IPS-15b (cell line): ENCODE measurements at regions not wholly inside any gene's neighbourhood (a gene's known extent, or its start where the extent isn't known, plus 50 kb on each side); places are given as distances from the start of the nearest gene placed in this dataset.
"Not testable (repeated sequence)": the region's sequence is repeated elsewhere in the genome, so short reads cannot be mapped to it uniquely, and the experiment has no call there.

Experiments used
- H3K27me3 ChIP-seq: one replicate; pipeline ENCODE4 v1.6.1; 2013; ENCODE audit warnings: low read length; ENCODE audit not compliant: control insufficient read depth, insufficient read depth
- H3K36me3 ChIP-seq: one replicate; pipeline ENCODE4 v1.6.1; 2013; ENCODE audit warnings: low read length; ENCODE audit not compliant: control insufficient read depth, insufficient read depth
- H3K4me1 ChIP-seq: one replicate; pipeline ENCODE4 v1.6.1; 2013; ENCODE audit warnings: mild to moderate bottlenecking, low read length; ENCODE audit not compliant: control insufficient read depth, insufficient read depth
- H3K4me3 ChIP-seq: one replicate; pipeline ENCODE4 v1.5.1; 2013; ENCODE audit warnings: low read depth, low read length
- H3K9ac ChIP-seq: one replicate; pipeline ENCODE4 v1.6.1; 2013; ENCODE audit warnings: low read depth, mild to moderate bottlenecking, low read length
- H3K9me3 ChIP-seq: one replicate; pipeline ENCODE4 v1.6.1; 2013; ENCODE audit warnings: mild to moderate bottlenecking, low read length; ENCODE audit not compliant: control insufficient read depth, insufficient read depth

DNA sequence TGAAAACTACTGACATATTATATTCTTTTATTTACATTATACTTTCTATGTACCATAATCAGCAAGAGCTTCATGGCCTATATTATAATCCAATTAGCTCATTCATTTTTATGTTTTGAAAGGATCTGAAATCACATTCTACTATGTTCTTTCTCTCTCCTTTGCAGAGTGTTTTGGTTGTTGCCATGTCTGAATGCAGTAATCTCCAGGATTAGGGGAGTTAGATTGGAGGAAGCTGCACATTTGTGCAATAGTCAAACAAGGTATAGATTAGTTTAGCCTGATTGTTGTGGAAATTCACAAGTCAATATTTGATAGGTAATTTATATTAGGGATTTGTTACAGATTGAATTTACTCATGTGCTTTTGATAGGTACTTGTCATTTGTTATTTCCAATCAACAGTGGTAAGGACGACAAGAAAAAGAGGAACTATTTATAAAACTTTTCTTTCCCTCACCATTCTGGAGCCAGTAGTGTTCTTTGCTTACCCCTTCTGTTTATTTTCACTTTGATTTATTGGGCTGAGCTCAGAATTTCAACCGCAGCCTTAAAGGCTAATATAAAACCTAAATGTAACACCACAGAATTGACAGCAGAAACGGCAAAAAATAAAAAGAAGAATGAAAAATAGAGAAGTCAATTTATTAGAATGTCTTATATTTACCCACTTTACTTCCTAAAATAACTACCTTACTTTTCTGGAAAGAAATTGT, 597.0 kb downstream of the CHSY3 start:
- Histone ChIP-seq H3K9me3 (no peaks in the 10 kb centered on the region), H3K27me3 (no peaks in the 10 kb centered on the region), H3K4me1 (peaks cover 6% of the 10 kb centered on the region), H3K36me3 (no peaks in the 10 kb centered on the region), H3K9ac (no peak overlapping the region), H3K4me3 (no peak overlapping the region)

DNA sequence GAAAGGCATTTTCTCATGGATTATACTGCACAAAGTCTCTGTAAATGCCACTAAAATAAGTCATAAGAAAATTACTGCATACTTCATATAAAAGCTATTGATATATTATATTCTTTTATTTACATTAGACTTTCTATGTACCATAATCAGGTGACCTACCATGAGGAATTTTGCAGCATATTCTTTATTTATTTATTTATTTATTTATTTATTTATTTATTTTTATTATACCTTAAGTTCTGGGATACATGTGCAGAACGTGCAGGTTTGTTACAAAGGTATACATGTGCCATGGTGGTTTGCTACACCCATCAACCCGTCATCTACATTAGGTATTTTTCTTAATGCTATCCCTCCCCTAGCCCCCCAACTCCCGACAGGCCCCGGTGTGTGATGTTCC, 596.2 kb downstream of the CHSY3 start:
- H3K4me3 ChIP-seq, H3K27me3 ChIP-seq, H3K36me3 ChIP-seq, H3K4me1 ChIP-seq, H3K9ac ChIP-seq, H3K9me3 ChIP-seq: not testable (repeated sequence)

DNA sequence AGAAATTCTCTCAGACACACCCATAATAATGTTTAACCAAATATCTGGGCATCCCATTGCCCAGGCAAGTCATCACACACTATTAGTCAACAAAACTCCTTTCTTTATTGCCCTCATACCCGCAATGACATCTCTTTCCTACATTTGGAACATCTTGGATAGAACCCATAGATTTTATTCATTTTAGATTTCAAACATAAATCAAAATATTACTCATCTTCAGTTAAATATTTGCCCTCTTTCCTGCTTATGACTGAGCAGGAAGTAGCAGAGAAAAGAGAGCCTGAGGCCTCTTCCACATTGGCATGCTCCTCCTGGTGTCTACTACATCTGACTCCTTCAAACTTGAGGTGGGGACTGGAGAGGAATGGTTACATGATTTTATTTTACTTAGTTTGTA, 592.0 kb downstream of the CHSY3 start:
- H3K36me3 ChIP-seq: no peaks in the 10 kb centered on the region
- no peak overlapping the region for H3K4me3 ChIP-seq
- H3K9me3 ChIP-seq: no peaks in the 10 kb centered on the region
- H3K4me1 ChIP-seq: no peaks in the 10 kb centered on the region
- no peaks in the 10 kb centered on the region for H3K27me3 ChIP-seq
- H3K9ac ChIP-seq: no peak overlapping the region

DNA sequence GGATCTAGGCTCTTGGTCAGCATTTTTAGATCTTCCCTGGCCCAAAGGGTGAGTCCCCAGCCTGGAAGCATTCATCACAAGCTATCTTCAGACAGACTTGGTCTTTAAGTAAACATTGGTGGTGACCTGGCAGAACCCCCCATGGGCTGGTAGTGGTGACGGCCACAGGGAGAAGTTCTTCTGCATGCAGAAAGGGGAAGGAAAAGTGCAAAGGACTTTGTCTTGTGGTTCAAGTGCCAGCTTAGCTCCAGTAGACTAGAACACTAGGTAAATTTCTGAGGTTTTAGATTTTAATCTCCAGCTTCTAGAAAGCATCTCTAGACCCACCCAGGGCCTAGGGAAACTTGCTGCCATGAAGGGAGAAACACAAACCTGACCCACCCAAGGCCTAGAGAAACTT, 584.0 kb downstream of the CHSY3 start:
- Histone ChIP-seq H3K4me1 (no peaks in the 10 kb centered on the region), H3K27me3 (no peaks in the 10 kb centered on the region), H3K36me3 (no peaks in the 10 kb centered on the region), H3K9me3 (no peaks in the 10 kb centered on the region), H3K4me3 (no peak overlapping the region), H3K9ac (no peak overlapping the region)

DNA sequence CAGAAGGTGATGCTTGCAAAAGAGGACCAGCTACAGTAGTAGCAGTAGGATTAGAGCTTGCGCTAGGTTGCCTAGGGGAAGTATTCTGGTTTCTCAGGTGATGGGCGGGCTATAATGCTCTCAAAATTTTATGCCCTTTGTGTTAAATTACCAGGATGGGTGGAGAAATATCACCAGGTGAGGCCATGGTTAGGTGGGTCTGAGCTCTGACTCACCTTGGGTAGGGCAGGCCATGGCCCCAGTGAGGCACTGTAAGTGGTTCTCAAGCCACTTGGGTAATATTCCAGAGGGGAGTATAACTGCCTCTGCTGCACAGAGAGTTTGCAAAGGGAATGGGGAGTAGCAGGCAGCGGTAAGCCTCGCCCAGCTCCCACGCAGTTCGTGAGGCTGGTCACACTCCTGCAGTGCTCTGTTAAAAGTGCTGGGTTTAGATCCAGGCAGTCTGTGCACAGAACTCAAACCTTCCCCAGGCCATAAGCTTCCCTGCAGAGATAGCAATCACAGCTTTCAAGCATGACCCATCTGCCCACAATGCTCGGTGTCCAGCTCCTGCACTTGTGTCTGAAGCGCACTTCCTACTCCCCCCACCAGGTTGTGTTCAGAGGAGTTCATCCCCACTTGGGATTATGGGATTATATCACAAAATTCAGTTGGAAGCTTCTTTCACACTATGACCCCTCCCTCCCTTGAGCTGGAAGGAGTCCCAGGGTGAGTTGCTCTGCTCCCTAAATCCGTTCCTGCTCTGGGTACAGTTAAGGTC, 575.0 kb downstream of the CHSY3 start:
- Histone ChIP-seq H3K4me3 (no peak overlapping the region), H3K9me3 (no peaks in the 10 kb centered on the region), H3K4me1 (no peaks in the 10 kb centered on the region), H3K9ac (no peak overlapping the region), H3K27me3 (no peaks in the 10 kb centered on the region), H3K36me3 (no peaks in the 10 kb centered on the region)

DNA sequence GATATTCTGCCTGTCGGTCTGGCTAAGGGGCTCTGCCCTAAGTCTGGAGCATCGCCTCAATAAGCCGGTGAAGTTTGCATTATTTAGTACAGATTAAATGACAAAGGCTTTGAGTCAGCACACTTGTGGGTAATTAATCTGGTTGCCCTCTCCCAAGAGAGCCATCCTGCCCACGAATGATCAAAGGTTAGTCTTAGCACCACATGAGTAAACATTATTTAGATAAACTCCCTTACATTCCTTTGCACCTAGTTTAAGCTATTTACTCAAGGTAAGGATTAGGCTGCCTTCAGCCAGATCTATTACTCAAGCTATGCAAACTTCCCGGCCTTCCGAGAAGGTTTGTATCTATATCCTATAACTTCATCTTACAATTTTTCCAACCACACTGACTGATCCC, 572.1 kb downstream of the CHSY3 start:
- H3K4me3 ChIP-seq: no peak overlapping the region
- H3K36me3 ChIP-seq: no peaks in the 10 kb centered on the region
- no peak overlapping the region for H3K9ac ChIP-seq
- no peaks in the 10 kb centered on the region for H3K27me3 ChIP-seq
- no peaks in the 10 kb centered on the region for H3K9me3 ChIP-seq
- H3K4me1 ChIP-seq: no peaks in the 10 kb centered on the region

DNA sequence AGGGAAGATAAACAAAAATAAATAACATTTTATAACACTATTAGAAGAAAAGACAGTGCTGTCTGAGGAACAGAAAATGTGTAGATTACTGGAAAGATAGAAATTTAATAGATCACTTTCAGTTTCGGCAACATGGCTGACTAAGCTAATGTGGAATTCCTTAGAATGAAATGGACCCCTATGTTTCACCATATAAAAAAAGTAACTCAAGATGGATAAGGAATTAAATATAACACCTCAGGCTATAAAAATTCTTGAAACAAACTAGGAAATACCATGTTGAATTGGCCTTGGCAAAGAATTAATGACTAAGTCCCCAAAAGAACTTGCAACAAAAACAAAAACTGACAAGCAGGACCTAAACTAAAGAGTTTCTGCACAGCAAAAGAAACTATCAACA, 558.3 kb downstream of the CHSY3 start:
- H3K27me3 ChIP-seq: no peaks in the 10 kb centered on the region

DNA sequence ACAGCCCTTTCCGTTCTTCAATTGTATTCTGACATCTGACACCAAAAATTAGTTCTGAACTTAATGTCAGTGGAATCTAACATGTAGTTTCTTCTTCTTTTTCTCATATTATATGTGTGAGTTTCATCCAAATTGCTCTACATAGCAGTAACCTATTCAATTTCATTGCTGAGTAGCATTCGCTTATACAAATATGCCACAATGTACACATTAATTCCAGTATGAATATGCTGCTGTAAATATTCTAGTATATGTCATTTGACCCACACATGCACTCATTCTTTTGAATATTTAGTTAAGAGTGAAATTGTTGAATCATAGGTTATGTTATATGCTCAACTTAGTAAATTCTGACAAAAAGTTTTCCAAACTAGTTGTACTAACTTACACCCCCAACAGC, 550.9 kb downstream of the CHSY3 start:
- Histone ChIP-seq H3K36me3 (no peaks in the 10 kb centered on the region), H3K9ac (no peak overlapping the region), H3K9me3 (no peaks in the 10 kb centered on the region), H3K4me1 (no peaks in the 10 kb centered on the region), H3K27me3 (no peaks in the 10 kb centered on the region), H3K4me3 (no peak overlapping the region)

More for the DNA sequence above, 558.3 kb downstream of the CHSY3 start:
- Histone ChIP-seq H3K4me1 (no peaks in the 10 kb centered on the region), H3K9me3 (no peaks in the 10 kb centered on the region), H3K4me3 (no peak overlapping the region), H3K9ac (no peak overlapping the region), H3K36me3 (no peaks in the 10 kb centered on the region)

DNA sequence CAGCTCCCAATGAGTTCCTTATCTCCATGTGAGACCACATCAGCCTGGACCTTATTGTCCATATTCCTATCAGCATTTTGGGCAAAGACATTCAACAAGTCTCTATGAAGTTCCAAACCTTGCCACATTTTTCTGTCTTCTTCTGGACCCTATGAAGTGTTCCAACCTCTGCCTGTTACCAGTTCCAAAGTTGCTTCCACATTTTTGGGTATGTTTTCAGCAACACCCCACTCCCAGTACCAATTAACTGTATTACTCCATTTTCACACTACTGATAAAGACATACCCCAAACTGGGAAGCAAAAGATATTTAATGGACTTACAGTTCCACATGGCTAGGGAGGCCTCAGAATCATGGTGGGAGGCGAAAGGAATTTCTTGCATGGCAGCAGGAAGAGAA, 548.5 kb downstream of the CHSY3 start:
- H3K4me3 ChIP-seq: no peak overlapping the region
- no peak overlapping the region for H3K9ac ChIP-seq
- H3K4me1 ChIP-seq: no peaks in the 10 kb centered on the region
- no peaks in the 10 kb centered on the region for H3K9me3 ChIP-seq
- H3K27me3 ChIP-seq: no peaks in the 10 kb centered on the region
- H3K36me3 ChIP-seq: no peaks in the 10 kb centered on the region

DNA sequence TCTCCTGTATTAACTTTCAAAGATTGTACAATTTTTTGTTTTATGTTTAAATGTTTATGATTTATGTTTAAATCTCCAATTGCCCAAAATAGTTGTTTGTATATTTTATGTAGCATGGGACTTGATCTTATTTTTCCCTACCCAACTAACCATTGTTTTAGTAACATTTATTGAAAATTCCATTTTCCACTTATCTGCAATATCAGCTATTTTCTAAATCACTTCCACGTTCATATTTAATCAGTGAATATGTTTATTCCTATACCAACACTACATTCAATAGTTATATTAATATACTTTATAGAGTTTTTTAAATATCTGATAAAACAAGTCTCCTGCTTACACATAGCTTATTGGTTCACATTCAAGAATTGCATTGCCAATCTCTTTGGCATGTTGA, 532.2 kb downstream of the CHSY3 start:
- Histone ChIP-seq H3K36me3 (no peaks in the 10 kb centered on the region), H3K27me3 (no peaks in the 10 kb centered on the region)

DNA sequence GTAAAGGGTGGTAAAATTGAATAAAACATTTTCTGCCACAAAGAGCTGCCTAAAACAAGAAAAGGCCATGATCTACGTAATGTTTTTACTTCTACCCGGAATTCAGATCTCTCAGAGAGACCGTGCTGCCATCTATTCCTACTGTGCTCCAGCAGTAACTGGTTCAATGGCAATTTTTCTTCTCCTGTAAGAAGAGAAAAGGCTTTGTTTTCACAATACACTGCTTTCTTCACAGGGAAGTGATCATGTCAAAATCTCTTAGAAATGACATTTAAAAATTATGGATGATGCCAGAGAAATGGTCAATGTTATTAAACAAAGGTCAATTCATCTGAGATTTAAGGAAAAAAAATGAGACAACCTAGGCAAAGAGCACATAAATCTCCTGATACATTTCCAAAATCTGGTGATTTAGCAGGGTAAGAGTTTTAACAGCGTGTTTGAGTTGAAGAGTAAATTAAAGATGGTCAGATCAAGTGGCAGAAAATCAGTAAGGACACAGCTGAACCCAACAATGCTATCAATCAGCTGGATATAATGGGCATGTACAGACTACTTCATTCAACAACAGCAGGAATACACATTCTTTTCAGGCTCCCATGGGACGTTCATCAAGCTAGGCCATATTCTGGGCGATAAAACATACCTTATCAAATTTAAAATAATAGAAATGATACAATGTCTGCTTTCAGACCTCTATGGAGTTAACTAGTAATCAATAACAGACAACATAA, 523.1 kb downstream of the CHSY3 start:
- H3K36me3 ChIP-seq: no peaks in the 10 kb centered on the region
- H3K4me3 ChIP-seq: no peak overlapping the region
- H3K27me3 ChIP-seq: no peaks in the 10 kb centered on the region
- no peaks in the 10 kb centered on the region for H3K4me1 ChIP-seq
- H3K9me3 ChIP-seq: no peaks in the 10 kb centered on the region
- no peak overlapping the region for H3K9ac ChIP-seq

More for the DNA sequence above, 532.2 kb downstream of the CHSY3 start:
- H3K9me3 ChIP-seq: peaks cover 5% of the 10 kb centered on the region
- no peak overlapping the region for H3K9ac ChIP-seq
- no peaks in the 10 kb centered on the region for H3K4me1 ChIP-seq
- no peak overlapping the region for H3K4me3 ChIP-seq

DNA sequence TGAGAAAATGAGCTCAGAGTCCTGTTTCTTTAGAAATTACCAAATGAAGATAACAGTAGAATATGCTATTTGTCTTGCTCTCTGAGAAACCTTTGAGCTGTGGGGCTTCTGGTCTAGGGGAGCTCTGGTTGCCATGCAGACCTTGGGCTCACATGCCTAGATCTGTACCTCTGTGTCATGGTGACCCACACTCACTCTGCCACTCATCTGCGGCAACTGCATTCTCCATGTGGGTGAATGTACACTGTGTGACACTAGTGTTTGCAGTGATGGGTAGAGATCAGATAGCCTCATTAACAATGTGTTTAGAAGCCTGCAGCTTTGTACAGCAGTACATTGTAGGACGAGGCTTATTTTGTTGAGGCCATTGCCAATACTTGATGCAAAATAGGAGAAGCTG, 521.2 kb downstream of the CHSY3 start:
- no peaks in the 10 kb centered on the region for H3K9me3 ChIP-seq
- no peaks in the 10 kb centered on the region for H3K36me3 ChIP-seq

More for the DNA sequence above, 521.2 kb downstream of the CHSY3 start:
- no peak overlapping the region for H3K9ac ChIP-seq
- H3K4me3 ChIP-seq: no peak overlapping the region
- H3K4me1 ChIP-seq: no peaks in the 10 kb centered on the region
- no peaks in the 10 kb centered on the region for H3K27me3 ChIP-seq
